NOMO-1 treated with dmso at 0.1 percent for 144 hours (cell line): ENCODE measurements at regions not wholly inside any gene's neighbourhood (a gene's known extent, or its start where the extent isn't known, plus 50 kb on each side); places are given as distances from the start of the nearest gene placed in this dataset.
"Not testable (repeated sequence)": the region's sequence is repeated elsewhere in the genome, so short reads cannot be mapped to it uniquely, and the experiment has no call there.

Experiments used
- DNase-seq: peaks from one replicate; lab custom pipeline; 2025; ENCODE audit not compliant: unreplicated experiment; lab: John Stamatoyannopoulos, UW

- DNase-seq = not testable (repeated sequence)
Observed at GRCh38 chr3:75840160-75840559, 54.8 kb upstream of the ZNF717 start.

GRCh38 chr3:75850301-75851008 lies 65.1 kb upstream of the ZNF717 start:
- not testable (repeated sequence) for DNase-seq

- DNase-seq = no peak
Observed at GRCh38 chr3:75863130-75863529, 77.8 kb upstream of the ZNF717 start.

GRCh38 chr3:75863878-75864277 lies 78.5 kb upstream of the ZNF717 start:
- DNase-seq = no peak

GRCh38 chr3:75883719-75884118 lies 98.4 kb upstream of the ZNF717 start:
- DNase-seq = not testable (repeated sequence)

GRCh38 chr3:75886971-75887526 lies 101.7 kb upstream of the ZNF717 start:
- DNase-seq = no peak

GRCh38 chr3:75894234-75894633 lies 108.9 kb upstream of the ZNF717 start:
- DNase-seq = no peak

- DNase-seq = no peak
Observed at GRCh38 chr3:75896265-75896664, 110.9 kb upstream of the ZNF717 start.

GRCh38 chr3:75901446-75901845 lies 116.1 kb upstream of the ZNF717 start:
- not testable (repeated sequence) for DNase-seq

GRCh38 chr3:75906555-75907112 lies 121.3 kb upstream of the ZNF717 start:
- DNase-seq = no peak

- no peak for DNase-seq
Observed at GRCh38 chr3:75913800-75914350, 128.5 kb upstream of the ZNF717 start.

GRCh38 chr3:75914741-75915140 lies 129.4 kb upstream of the ZNF717 start:
- DNase-seq = not testable (repeated sequence)

- no peak for DNase-seq
Observed at GRCh38 chr3:75938921-75939320, 153.6 kb upstream of the ZNF717 start.

GRCh38 chr3:75951941-75952340 lies 166.6 kb upstream of the ZNF717 start:
- no peak for DNase-seq

- DNase-seq = not testable (repeated sequence)
Observed at GRCh38 chr3:75960031-75960430, 174.7 kb upstream of the ZNF717 start.

GRCh38 chr3:75962054-75962453 lies 176.7 kb upstream of the ZNF717 start:
- DNase-seq = not testable (repeated sequence)

- DNase-seq = no peak
Observed at GRCh38 chr3:75967071-75967470, 181.7 kb upstream of the ZNF717 start.

- no peak for DNase-seq
Observed at GRCh38 chr3:75978686-75979085, 193.3 kb upstream of the ZNF717 start.

- DNase-seq = no peak
Observed at GRCh38 chr3:75981401-75981800, 196.1 kb upstream of the ZNF717 start.

GRCh38 chr3:75982151-75982550 lies 196.8 kb upstream of the ZNF717 start:
- DNase-seq = no peak

GRCh38 chr3:75983111-75983510 lies 197.8 kb upstream of the ZNF717 start:
- DNase-seq = no peak

GRCh38 chr3:75983609-75984290 lies 198.4 kb upstream of the ZNF717 start:
- no peak for DNase-seq
